A549 (cell line): ENCODE measurements at regions not wholly inside any gene's neighbourhood (a gene's known extent, or its start where the extent isn't known, plus 50 kb on each side); places are given as distances from the start of the nearest gene placed in this dataset.

ENCODE experiments used
- ATAC-seq, 2 experiments: fragments of 200-7000 bp in 1 of 2; fragments of >200 bp in 1 of 2; cut with Nextera tagmentation in 1 of 2; cut with Tn5 transposase in 1 of 2; 3 replicates each; pipeline versions ENCODE4 v1.8.0 to v1.9.1; 2018 to 2020; ENCODE audit warnings: mild to moderate bottlenecking in 1 of 2, moderate library complexity in 1 of 2
- CTCF ChIA-PET: fragments of 300-600 bp; sonication (Branson Sonifier 250); formaldehyde crosslinking; extraction: SDS; loops from one replicate; lab custom pipeline; 2021; ENCODE audit warnings: antibody characterized with exemption, inconsistent platforms; lab: Yijun Ruan, JAX
- POLR2A ChIA-PET: fragments of 350-600 bp; formaldehyde crosslinking; extraction: SDS; loops from one replicate; lab custom pipeline; 2021; ENCODE audit warnings: antibody characterized with exemption, inconsistent platforms; lab: Yijun Ruan, JAX
- DNase-seq, 2 experiments: peaks; one replicate each; pipeline versions ENCODE4 v3.0.0 to v3.0.0-alpha.2; 2011 to 2016; ENCODE audit warnings: low read depth in 1 of 2, low spot score in 1 of 2
- FAIRE-seq: peaks from 2 replicates; lab custom pipeline; 2011; peaks lifted over from hg19 to GRCh38; lab: Jason Lieb, UNC
- H3K27ac ChIP-seq, 2 experiments: fragments of >200 bp; sonication (Bioruptor Twin); formaldehyde crosslinking; 3 replicates each; pipeline ENCODE4 v1.5.1; 2016 to 2017
- H3K4me1 ChIP-seq: fragments of >200 bp; sonication (Bioruptor Twin); formaldehyde crosslinking; 3 replicates; pipeline ENCODE4 v1.6.1; 2016
- H3K4me2 ChIP-seq: fragments of >200 bp; sonication (Bioruptor Twin); formaldehyde crosslinking; 3 replicates; pipeline ENCODE4 v1.6.1; 2016
- H3K4me3 ChIP-seq: fragments of >200 bp; sonication (Bioruptor Twin); formaldehyde crosslinking; 3 replicates; pipeline ENCODE4 v1.5.1; 2016
- H3K9me3 ChIP-seq: fragments of >200 bp; sonication (Bioruptor Twin); formaldehyde crosslinking; 3 replicates; pipeline ENCODE4 v1.6.1; 2016
- BHLHE40 ChIP-seq: IDR thresholded peaks from 2 replicates; pipeline ENCODE4 v1.6.1; 2012; ENCODE audit warnings: low read depth, low read length, inconsistent platforms
- CBX8 ChIP-seq: fragments of 200-600 bp; sonication (generic); IDR thresholded peaks from 2 replicates; pipeline ENCODE4 v1.6.1; 2016
- CEBPB ChIP-seq, 2 experiments: fragments of >200 bp in 1 of 2; sonication (Bioruptor Twin) in 1 of 2; formaldehyde crosslinking in 1 of 2; IDR thresholded peaks; 2 replicates each; pipeline ENCODE4 v1.6.1; 2012 to 2016
- CHD4 ChIP-seq: fragments of 200-600 bp; sonication (generic); IDR thresholded peaks from 2 replicates; pipeline ENCODE4 v1.6.1; 2016; ENCODE audit warnings: antibody characterized with exemption, mild to moderate bottlenecking, borderline replicate concordance
- CTCF ChIP-seq: fragments of >200 bp; sonication (Bioruptor Twin); formaldehyde crosslinking; IDR thresholded peaks from 3 replicates; pipeline ENCODE4 v1.5.1; 2016
- EP300 ChIP-seq, 2 experiments: fragments of >200 bp; sonication (Bioruptor Twin); formaldehyde crosslinking; IDR thresholded peaks; 2 replicates in 1 of 2; 3 replicates in 1 of 2; pipeline ENCODE4 v1.6.1; 2016 to 2017
- FOXS1 ChIP-seq: fragments of 250-450 bp; sonication (Bioruptor Pico); IDR thresholded peaks from 2 replicates; pipeline ENCODE4 v1.5.0; 2020; ENCODE audit warnings: mild to moderate bottlenecking, moderate library complexity
- GATA3 ChIP-seq: IDR thresholded peaks from 2 replicates; pipeline ENCODE4 v1.6.1; 2012; ENCODE audit warnings: borderline replicate concordance
- HDAC2 ChIP-seq: fragments of 200-600 bp; sonication (generic); IDR thresholded peaks from 2 replicates; pipeline ENCODE4 v1.6.1; 2016
- HMGXB4 ChIP-seq: fragments of 250-450 bp; sonication (Bioruptor Pico); IDR thresholded peaks from 2 replicates; pipeline ENCODE4 v1.5.0; 2021; ENCODE audit warnings: mild to moderate bottlenecking, moderate library complexity, borderline replicate concordance
- KDM1A ChIP-seq: fragments of 200-600 bp; sonication (generic); IDR thresholded peaks from 2 replicates; pipeline ENCODE4 v1.6.1; 2016; ENCODE audit warnings: low read depth, mild to moderate bottlenecking
- KDM5A ChIP-seq: fragments of 200-600 bp; sonication (generic); IDR thresholded peaks from 2 replicates; pipeline ENCODE4 v1.6.1; 2016; ENCODE audit warnings: antibody characterized with exemption, mild to moderate bottlenecking
- MYC ChIP-seq: IDR thresholded peaks from 2 replicates; pipeline ENCODE4 v1.6.1; 2012; ENCODE audit warnings: mild to moderate bottlenecking, inconsistent platforms, low read length, improper control_type of control experiment, borderline replicate concordance
- NFE2L2 ChIP-seq: fragments of 150-350 bp; conservative IDR thresholded peaks from 2 replicates; pipeline ENCODE4 v1.6.1; 2014; ENCODE audit warnings: low read length
- NR3C1 ChIP-seq: fragments of >200 bp; sonication (Bioruptor Twin); formaldehyde crosslinking; IDR thresholded peaks from 3 replicates; pipeline ENCODE4 v1.6.1; 2017
- PHF8 ChIP-seq: fragments of 200-600 bp; sonication (generic); IDR thresholded peaks from 2 replicates; pipeline ENCODE4 v1.6.1; 2016; ENCODE audit warnings: low read depth, mild to moderate bottlenecking, antibody characterized with exemption, moderate library complexity, borderline replicate concordance
- POLR2AphosphoS2 ChIP-seq: conservative IDR thresholded peaks from 2 replicates; pipeline ENCODE4 v1.6.1; 2012; ENCODE audit warnings: low read length, improper control_type of control experiment, inconsistent platforms
- RFX5 ChIP-seq: fragments of 450-650 bp; IDR thresholded peaks from 2 replicates; pipeline ENCODE4 v1.7.1; 2014; ENCODE audit warnings: antibody characterized with exemption, mild to moderate bottlenecking, moderate library complexity
- RNF2 ChIP-seq: fragments of 200-600 bp; sonication (generic); IDR thresholded peaks from 2 replicates; pipeline ENCODE4 v1.6.1; 2016; ENCODE audit warnings: low read depth, mild to moderate bottlenecking, antibody characterized with exemption, moderate library complexity, borderline replicate concordance
- TFCP2L1 ChIP-seq: fragments of 250-450 bp; sonication (Bioruptor Pico); IDR thresholded peaks from 2 replicates; pipeline ENCODE4 v1.5.0; 2021; ENCODE audit warnings: mild to moderate bottlenecking
- TP53 ChIP-seq: fragments of 250-450 bp; sonication (Bioruptor Pico); IDR thresholded peaks from 2 replicates; pipeline ENCODE4 v1.5.0; 2021; ENCODE audit warnings: mild to moderate bottlenecking, moderate library complexity
- ZFP36 ChIP-seq: fragments of 450-650 bp; IDR thresholded peaks from 2 replicates; pipeline ENCODE4 v1.6.1; 2014; ENCODE audit warnings: borderline replicate concordance; ENCODE audit not compliant: partially characterized antibody
- ZNF302 ChIP-seq: fragments of 250-450 bp; sonication (Bioruptor Pico); IDR thresholded peaks from 2 replicates; pipeline ENCODE4 v1.9.0; 2021; ENCODE audit warnings: inconsistent platforms, mild to moderate bottlenecking, moderate library complexity
- WGBS: methylation state at CpG from one replicate; pipeline ENCODE4 v1.1.6; 2017; ENCODE audit errors: missing lambda C conversion rate; 5-methylcytosine and 5-hydroxymethylcytosine counted together
- TF ChIP-seq, protein P1 (sequence below): IDR thresholded peaks from 2 replicates; pipeline ENCODE4 v1.6.1; 2012
- TF ChIP-seq, protein P2 (sequence below): fragments of >200 bp; sonication (Bioruptor Twin); formaldehyde crosslinking; IDR thresholded peaks from 3 replicates; pipeline ENCODE4 v1.6.1; 2016
- TF ChIP-seq, protein P3 (sequence below): IDR thresholded peaks from 2 replicates; pipeline ENCODE4 v1.6.1; 2012
- TF ChIP-seq, protein P4 (sequence below): fragments of 200-600 bp; sonication (generic); IDR thresholded peaks from 2 replicates; pipeline ENCODE4 v1.6.1; 2016; ENCODE audit warnings: antibody characterized with exemption, mild to moderate bottlenecking, moderate library complexity

DNA sequence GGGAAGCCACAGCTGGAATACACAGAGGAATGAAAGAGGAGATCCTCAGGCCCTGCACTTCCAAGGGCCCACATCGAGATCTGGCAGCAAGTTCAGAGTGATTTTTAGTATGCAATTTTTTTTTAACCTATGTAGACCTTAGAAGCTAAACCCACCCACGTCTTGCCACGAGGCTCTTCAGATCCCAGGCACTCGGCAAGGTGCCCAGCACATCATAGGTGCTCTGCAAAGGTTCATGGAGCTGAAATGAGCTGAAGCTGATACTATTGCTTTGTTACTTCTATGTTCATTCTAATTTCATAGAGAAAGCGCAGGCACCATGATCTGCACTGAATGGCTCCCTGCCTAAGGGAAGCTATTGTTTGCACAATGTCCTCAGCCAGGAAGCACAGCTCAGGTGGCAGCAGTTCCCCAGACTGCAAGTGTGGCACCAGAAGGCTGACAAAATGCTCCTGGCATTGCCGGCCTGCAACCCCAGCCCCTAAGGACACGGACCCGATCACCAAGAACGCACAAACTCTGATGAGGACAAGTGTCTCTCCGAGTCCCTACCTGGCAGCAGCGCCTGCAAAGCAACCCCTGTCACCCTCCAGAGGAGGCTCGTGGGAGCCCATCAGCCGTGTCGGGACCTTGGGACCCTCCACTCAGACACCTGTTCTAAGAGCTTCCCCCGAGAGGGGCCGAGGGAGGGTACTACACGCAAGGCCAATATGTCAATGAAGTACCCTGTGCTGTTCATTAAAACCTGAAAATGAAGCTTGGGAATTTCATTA, 264.2 kb downstream of the NPHP4 start:
- ChIA-PET POLR2A (no interaction called here), CTCF (interaction anchor here (1.5 kb wide), 1 partner anchor 18 kb away, joined by 7 read pairs; no protein-coding TSS in a partner anchor)
- ATAC-seq (no peak), DNase-seq (no peak), FAIRE-seq (no peak)
- Histone ChIP-seq H3K9me3 (no peaks in the 10 kb centered on the region), H3K4me1 (no peaks in the 10 kb centered on the region), H3K4me3 (no peak overlapping the region), H3K27ac (no peak overlapping the region), H3K4me2 (no peak overlapping the region)
- WGBS, result 26% methylated on average over 14 of the region's 17 CpGs
- no peak for TF ChIP-seq MYC
- no peak for TF ChIP-seq NFE2L2
- TF ChIP-seq ZNF302, result no peak
- TF ChIP-seq KDM1A, result no peak
- TF ChIP-seq, protein P1, sequence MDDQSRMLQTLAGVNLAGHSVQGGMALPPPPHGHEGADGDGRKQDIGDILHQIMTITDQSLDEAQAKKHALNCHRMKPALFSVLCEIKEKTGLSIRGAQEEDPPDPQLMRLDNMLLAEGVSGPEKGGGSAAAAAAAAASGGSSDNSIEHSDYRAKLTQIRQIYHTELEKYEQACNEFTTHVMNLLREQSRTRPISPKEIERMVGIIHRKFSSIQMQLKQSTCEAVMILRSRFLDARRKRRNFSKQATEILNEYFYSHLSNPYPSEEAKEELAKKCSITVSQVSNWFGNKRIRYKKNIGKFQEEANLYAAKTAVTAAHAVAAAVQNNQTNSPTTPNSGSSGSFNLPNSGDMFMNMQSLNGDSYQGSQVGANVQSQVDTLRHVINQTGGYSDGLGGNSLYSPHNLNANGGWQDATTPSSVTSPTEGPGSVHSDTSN, result no peak
- TF ChIP-seq, protein P2, sequence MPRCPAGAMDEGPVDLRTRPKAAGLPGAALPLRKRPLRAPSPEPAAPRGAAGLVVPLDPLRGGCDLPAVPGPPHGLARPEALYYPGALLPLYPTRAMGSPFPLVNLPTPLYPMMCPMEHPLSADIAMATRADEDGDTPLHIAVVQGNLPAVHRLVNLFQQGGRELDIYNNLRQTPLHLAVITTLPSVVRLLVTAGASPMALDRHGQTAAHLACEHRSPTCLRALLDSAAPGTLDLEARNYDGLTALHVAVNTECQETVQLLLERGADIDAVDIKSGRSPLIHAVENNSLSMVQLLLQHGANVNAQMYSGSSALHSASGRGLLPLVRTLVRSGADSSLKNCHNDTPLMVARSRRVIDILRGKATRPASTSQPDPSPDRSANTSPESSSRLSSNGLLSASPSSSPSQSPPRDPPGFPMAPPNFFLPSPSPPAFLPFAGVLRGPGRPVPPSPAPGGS, result no peak
- no peak for TF ChIP-seq HMGXB4 (CRISPR knock-in tag)
- no peak for TF ChIP-seq EP300 (IDR thresholded peaks at IDR 0.05)
- TF ChIP-seq CEBPB (IDR thresholded peaks at IDR 0.05), result no peak
- no peak for TF ChIP-seq PHF8
- no peak for TF ChIP-seq ZFP36
- TF ChIP-seq KDM5A, result no peak
- no peak for TF ChIP-seq RNF2
- no peak for TF ChIP-seq TFCP2L1 (CRISPR knock-in tag)
- no peak for TF ChIP-seq HDAC2
- TF ChIP-seq, all 56 proteins: peak for 0

- ATAC-seq, result no peak
- Histone ChIP-seq H3K4me3 (no peak overlapping the region), H3K4me2 (no peak overlapping the region), H3K9me3 (no peaks in the 10 kb centered on the region), H3K27ac (no peak overlapping the region), H3K4me1 (no peaks in the 10 kb centered on the region)
- POLR2A ChIA-PET, result no interaction called here
- TF ChIP-seq, protein P3, sequence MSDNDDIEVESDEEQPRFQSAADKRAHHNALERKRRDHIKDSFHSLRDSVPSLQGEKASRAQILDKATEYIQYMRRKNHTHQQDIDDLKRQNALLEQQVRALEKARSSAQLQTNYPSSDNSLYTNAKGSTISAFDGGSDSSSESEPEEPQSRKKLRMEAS, result no peak
- TF ChIP-seq CTCF (no peak), CBX8 (no peak), FOXS1 (CRISPR knock-in tag) (no peak), POLR2AphosphoS2 (no peak), CHD4 (no peak), RNF2 (no peak), NR3C1 (no peak), GATA3 (no peak), BHLHE40 (no peak), TP53 (no peak), HDAC2 (no peak), RFX5 (no peak)
- TF ChIP-seq, protein P2, result no peak
- TF ChIP-seq, protein P4, sequence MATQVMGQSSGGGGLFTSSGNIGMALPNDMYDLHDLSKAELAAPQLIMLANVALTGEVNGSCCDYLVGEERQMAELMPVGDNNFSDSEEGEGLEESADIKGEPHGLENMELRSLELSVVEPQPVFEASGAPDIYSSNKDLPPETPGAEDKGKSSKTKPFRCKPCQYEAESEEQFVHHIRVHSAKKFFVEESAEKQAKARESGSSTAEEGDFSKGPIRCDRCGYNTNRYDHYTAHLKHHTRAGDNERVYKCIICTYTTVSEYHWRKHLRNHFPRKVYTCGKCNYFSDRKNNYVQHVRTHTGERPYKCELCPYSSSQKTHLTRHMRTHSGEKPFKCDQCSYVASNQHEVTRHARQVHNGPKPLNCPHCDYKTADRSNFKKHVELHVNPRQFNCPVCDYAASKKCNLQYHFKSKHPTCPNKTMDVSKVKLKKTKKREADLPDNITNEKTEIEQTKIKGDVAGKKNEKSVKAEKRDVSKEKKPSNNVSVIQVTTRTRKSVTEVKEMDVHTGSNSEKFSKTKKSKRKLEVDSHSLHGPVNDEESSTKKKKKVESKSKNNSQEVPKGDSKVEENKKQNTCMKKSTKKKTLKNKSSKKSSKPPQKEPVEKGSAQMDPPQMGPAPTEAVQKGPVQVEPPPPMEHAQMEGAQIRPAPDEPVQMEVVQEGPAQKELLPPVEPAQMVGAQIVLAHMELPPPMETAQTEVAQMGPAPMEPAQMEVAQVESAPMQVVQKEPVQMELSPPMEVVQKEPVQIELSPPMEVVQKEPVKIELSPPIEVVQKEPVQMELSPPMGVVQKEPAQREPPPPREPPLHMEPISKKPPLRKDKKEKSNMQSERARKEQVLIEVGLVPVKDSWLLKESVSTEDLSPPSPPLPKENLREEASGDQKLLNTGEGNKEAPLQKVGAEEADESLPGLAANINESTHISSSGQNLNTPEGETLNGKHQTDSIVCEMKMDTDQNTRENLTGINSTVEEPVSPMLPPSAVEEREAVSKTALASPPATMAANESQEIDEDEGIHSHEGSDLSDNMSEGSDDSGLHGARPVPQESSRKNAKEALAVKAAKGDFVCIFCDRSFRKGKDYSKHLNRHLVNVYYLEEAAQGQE, result no peak
- DNase-seq, result no peak
- no peak for FAIRE-seq
- CTCF ChIA-PET, result no interaction called here
These were observed 265.0 kb downstream of the NPHP4 start for GRCh38 chr1:5727191-5727590.
